ENCODE measurements at regions not wholly inside any gene's neighbourhood (a gene's known extent, or its start where the extent isn't known, plus 50 kb on each side); places are given as distances from the start of the nearest gene placed in this dataset.

DNA sequence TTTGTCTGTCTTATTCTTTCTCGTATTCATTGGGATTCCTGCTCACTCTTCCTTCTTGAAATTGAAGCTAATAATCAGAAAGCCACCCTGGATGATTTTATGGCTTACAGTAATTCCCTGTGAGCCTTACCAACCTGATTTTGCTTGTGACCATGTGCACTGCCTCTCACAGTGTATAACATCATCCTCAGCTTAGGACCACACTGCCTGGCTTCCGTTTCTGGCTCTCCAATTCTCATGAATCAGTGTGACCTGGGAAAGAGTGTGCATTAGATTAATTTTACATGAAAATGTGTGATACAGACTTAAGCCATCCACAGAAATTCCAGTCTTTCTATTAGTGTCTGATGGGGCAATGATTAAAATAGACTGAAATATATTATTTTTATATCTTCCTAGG is 126.8 kb upstream of the DMRT1 start:
- Histone ChIP-seq H3K4me1 (ENCODE audit: control extremely low read depth in 1 of 4, control insufficient read depth in 4 of 4, insufficient read depth in 4 of 4, low read length in 3 of 4) (peaks cover 0 to 14% (median 0%) of the 10 kb centered on the region in 4 experiments), H3K4me3 (ENCODE audit: control insufficient read depth in 1 of 7, extremely low read depth in 1 of 7, insufficient read depth in 4 of 7, low read depth in 2 of 7, low read length in 6 of 7) (no peak overlapping the region), H3K27me3 (replicated peaks in 2 of 5; ENCODE audit: control insufficient read depth in 4 of 5, insufficient read depth in 5 of 5, low read length in 4 of 5) (no peaks in the 10 kb centered on the region), H3K9me3 (ENCODE audit: control extremely low read depth in 1 of 5, control insufficient read depth in 4 of 5, insufficient read depth in 2 of 5, low read depth in 1 of 5, low read length in 4 of 5) (no peaks in the 10 kb centered on the region), H3K36me3 (ENCODE audit: control insufficient read depth in 4 of 4, insufficient read depth in 4 of 4, low read length in 3 of 4) (peaks cover 2 to 32% (median 26%) of the 10 kb centered on the region in 4 experiments), H3K27ac (ENCODE audit: insufficient read depth in 1 of 2, low read depth in 1 of 2, low read length in 2 of 2, poor library complexity in 1 of 2, severe bottlenecking in 2 of 2) (no peak overlapping the region)
- ChIA-PET CTCF (no interaction called here), POLR2A (no interaction called here)
- DNase-seq = no peak
- WGBS (ENCODE audit: insufficient coverage) = 70% methylated on average over 1 of the region's 2 CpGs

DNA sequence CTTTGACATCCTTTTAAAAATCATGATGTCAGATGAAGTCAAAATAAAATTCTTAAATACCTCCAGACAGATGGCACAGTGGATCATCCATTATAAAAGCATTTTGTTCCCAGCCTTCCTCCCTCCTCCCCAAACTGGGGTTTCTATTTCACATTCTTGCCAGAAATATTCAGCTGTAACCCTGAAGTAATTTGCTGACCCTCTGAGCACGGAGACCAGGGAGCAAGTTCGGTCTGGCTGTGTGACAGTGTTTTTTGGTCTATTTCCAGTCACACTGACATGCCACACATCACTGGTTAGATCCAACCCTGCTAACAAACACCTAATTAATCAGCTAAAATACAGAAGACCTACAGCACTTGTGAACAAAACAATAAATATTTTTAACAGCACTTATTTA is 126.2 kb upstream of the DMRT1 start:
- H3K9me3 ChIP-seq (ENCODE audit: control extremely low read depth in 1 of 5, control insufficient read depth in 4 of 5, insufficient read depth in 2 of 5, low read depth in 1 of 5, low read length in 4 of 5) = no peaks in the 10 kb centered on the region
- DNase-seq = no peak
- no peaks in the 10 kb centered on the region for H3K27me3 ChIP-seq (replicated peaks in 2 of 5; ENCODE audit: control insufficient read depth in 4 of 5, insufficient read depth in 5 of 5, low read length in 4 of 5)
- H3K36me3 ChIP-seq (ENCODE audit: control insufficient read depth in 4 of 4, insufficient read depth in 4 of 4, low read length in 3 of 4) = peaks cover 2 to 32% (median 26%) of the 10 kb centered on the region in 4 experiments
- H3K4me1 ChIP-seq (ENCODE audit: control extremely low read depth in 1 of 4, control insufficient read depth in 4 of 4, insufficient read depth in 4 of 4, low read length in 3 of 4) = peaks cover 0 to 14% (median 0%) of the 10 kb centered on the region in 4 experiments
- no peak overlapping the region for H3K27ac ChIP-seq (ENCODE audit: insufficient read depth in 1 of 2, low read depth in 1 of 2, low read length in 2 of 2, poor library complexity in 1 of 2, severe bottlenecking in 2 of 2)
- CTCF ChIA-PET = interaction anchor here (1.0 to 1.3 kb wide), 2 partner anchors 8 to 100 kb away, joined by 3 read pairs; no protein-coding TSS in a partner anchor
- peak overlapping the region in 1 of 7 experiments; percentile 19 for H3K4me3 ChIP-seq (ENCODE audit: control insufficient read depth in 1 of 7, extremely low read depth in 1 of 7, insufficient read depth in 4 of 7, low read depth in 2 of 7, low read length in 6 of 7)
- POLR2A ChIA-PET = no interaction called here
- WGBS (ENCODE audit: insufficient coverage) = 0% methylated on average over 1 of the region's 2 CpGs

- H3K4me1 ChIP-seq (ENCODE audit: control extremely low read depth in 1 of 4, control insufficient read depth in 4 of 4, insufficient read depth in 4 of 4, low read length in 3 of 4) = peaks cover 0 to 14% (median 0%) of the 10 kb centered on the region in 4 experiments
- no peaks in the 10 kb centered on the region for H3K27me3 ChIP-seq (replicated peaks in 2 of 5; ENCODE audit: control insufficient read depth in 4 of 5, insufficient read depth in 5 of 5, low read length in 4 of 5)
- peak overlapping the region in 1 of 7 experiments; percentile 2 for H3K4me3 ChIP-seq (ENCODE audit: control insufficient read depth in 1 of 7, extremely low read depth in 1 of 7, insufficient read depth in 4 of 7, low read depth in 2 of 7, low read length in 6 of 7)
- peak in 1 of 3 donors; percentile 50 for DNase-seq
- peaks cover 2 to 32% (median 26%) of the 10 kb centered on the region in 4 experiments for H3K36me3 ChIP-seq (ENCODE audit: control insufficient read depth in 4 of 4, insufficient read depth in 4 of 4, low read length in 3 of 4)
- no peaks in the 10 kb centered on the region for H3K9me3 ChIP-seq (ENCODE audit: control extremely low read depth in 1 of 5, control insufficient read depth in 4 of 5, insufficient read depth in 2 of 5, low read depth in 1 of 5, low read length in 4 of 5)
- H3K27ac ChIP-seq (ENCODE audit: insufficient read depth in 1 of 2, low read depth in 1 of 2, low read length in 2 of 2, poor library complexity in 1 of 2, severe bottlenecking in 2 of 2) = no peak overlapping the region
- ChIA-PET POLR2A (no interaction called here), CTCF (interaction anchor here (1.0 to 1.3 kb wide), 2 partner anchors 8 to 101 kb away, joined by 3 read pairs; no protein-coding TSS in a partner anchor)
- no CpG with 5 or more reads among the region's 3 CpGs for WGBS (ENCODE audit: insufficient coverage)
These were observed 125.6 kb upstream of the DMRT1 start for GRCh38 chr9:715743-716400.

- no peaks in the 10 kb centered on the region for H3K9me3 ChIP-seq (ENCODE audit: control extremely low read depth in 1 of 5, control insufficient read depth in 4 of 5, insufficient read depth in 2 of 5, low read depth in 1 of 5, low read length in 4 of 5)
- POLR2A ChIA-PET = no interaction called here
- H3K4me3 ChIP-seq (ENCODE audit: control insufficient read depth in 1 of 7, extremely low read depth in 1 of 7, insufficient read depth in 4 of 7, low read depth in 2 of 7, low read length in 6 of 7) = no peak overlapping the region
- no peak overlapping the region for H3K27ac ChIP-seq (ENCODE audit: insufficient read depth in 1 of 2, low read depth in 1 of 2, low read length in 2 of 2, poor library complexity in 1 of 2, severe bottlenecking in 2 of 2)
- peaks cover 0 to 14% (median 0%) of the 10 kb centered on the region in 4 experiments for H3K4me1 ChIP-seq (ENCODE audit: control extremely low read depth in 1 of 4, control insufficient read depth in 4 of 4, insufficient read depth in 4 of 4, low read length in 3 of 4)
- DNase-seq = peak in 1 of 3 donors; percentile 28
- peaks cover 0 to 25% (median 11%) of the 10 kb centered on the region in 4 experiments for H3K36me3 ChIP-seq (ENCODE audit: control insufficient read depth in 4 of 4, insufficient read depth in 4 of 4, low read length in 3 of 4)
- H3K27me3 ChIP-seq (replicated peaks in 2 of 5; ENCODE audit: control insufficient read depth in 4 of 5, insufficient read depth in 5 of 5, low read length in 4 of 5) = no peaks in the 10 kb centered on the region
- no CpG with 5 or more reads among the region's 5 CpGs for WGBS (ENCODE audit: insufficient coverage)
- CTCF ChIA-PET = no interaction called here
These were observed 123.8 kb upstream of the DMRT1 start for GRCh38 chr9:717722-718121.

GRCh38 chr9:720239-720881 is 121.1 kb upstream of the DMRT1 start:
- Histone ChIP-seq H3K4me3 (ENCODE audit: control insufficient read depth in 1 of 7, extremely low read depth in 1 of 7, insufficient read depth in 4 of 7, low read depth in 2 of 7, low read length in 6 of 7) (no peak overlapping the region), H3K4me1 (ENCODE audit: control extremely low read depth in 1 of 4, control insufficient read depth in 4 of 4, insufficient read depth in 4 of 4, low read length in 3 of 4) (peaks cover 0 to 7% (median 0%) of the 10 kb centered on the region in 4 experiments), H3K36me3 (ENCODE audit: control insufficient read depth in 4 of 4, insufficient read depth in 4 of 4, low read length in 3 of 4) (peaks cover 0 to 26% (median 11%) of the 10 kb centered on the region in 4 experiments), H3K27ac (ENCODE audit: insufficient read depth in 1 of 2, low read depth in 1 of 2, low read length in 2 of 2, poor library complexity in 1 of 2, severe bottlenecking in 2 of 2) (no peak overlapping the region), H3K9me3 (ENCODE audit: control extremely low read depth in 1 of 5, control insufficient read depth in 4 of 5, insufficient read depth in 2 of 5, low read depth in 1 of 5, low read length in 4 of 5) (no peaks in the 10 kb centered on the region), H3K27me3 (replicated peaks in 2 of 5; ENCODE audit: control insufficient read depth in 4 of 5, insufficient read depth in 5 of 5, low read length in 4 of 5) (no peaks in the 10 kb centered on the region)
- 98% methylated on average over 4 of the region's 5 CpGs for WGBS (ENCODE audit: insufficient coverage)
- ChIA-PET POLR2A (interaction anchor here (1.1 kb wide), 1 partner anchor 26 kb away, joined by 4 read pairs; no protein-coding TSS in a partner anchor), CTCF (interaction anchor here (1.1 to 1.7 kb wide), 2 partner anchors 8 to 107 kb away, joined by 4 to 6 read pairs; no protein-coding TSS in a partner anchor)
- no peak for DNase-seq

DNA sequence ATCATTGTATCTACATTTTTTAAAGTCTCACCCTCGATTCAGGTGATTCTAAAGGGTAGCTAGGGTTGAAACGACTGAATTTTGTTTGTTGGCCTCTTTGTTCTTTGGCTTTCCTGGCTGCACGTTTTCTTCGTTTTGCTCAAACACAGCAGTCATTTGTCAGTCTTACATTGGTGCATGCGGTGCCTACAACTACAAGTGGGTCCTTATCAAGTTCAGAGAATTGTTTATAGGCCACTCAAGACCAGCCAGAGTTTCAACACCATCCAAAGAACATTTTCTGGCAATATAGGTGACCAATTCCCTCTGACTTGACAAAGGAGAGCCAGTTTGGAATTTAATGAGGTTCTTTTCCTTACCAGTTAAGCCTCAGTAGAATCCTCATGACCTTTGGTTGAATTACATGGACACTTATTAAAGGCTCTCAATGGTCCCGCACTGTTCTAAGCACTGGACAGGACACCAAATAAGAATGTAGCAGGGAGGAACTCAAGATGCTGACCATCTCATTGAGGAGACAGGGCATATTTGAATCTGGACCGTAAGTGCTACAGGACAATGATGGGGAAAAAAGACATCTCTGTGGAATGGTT is 119.0 kb upstream of the DMRT1 start:
- no peak for DNase-seq
- POLR2A ChIA-PET = no interaction called here
- no peaks in the 10 kb centered on the region for H3K27me3 ChIP-seq (replicated peaks in 2 of 5; ENCODE audit: control insufficient read depth in 4 of 5, insufficient read depth in 5 of 5, low read length in 4 of 5)

More for the DNA sequence above, 119.0 kb upstream of the DMRT1 start:
- CTCF ChIA-PET = interaction anchor here (1.4 to 1.7 kb wide), 3 partner anchors 10 to 34 kb away, joined by 3 to 10 read pairs (median 6); no protein-coding TSS in a partner anchor
- Histone ChIP-seq H3K4me1 (ENCODE audit: control extremely low read depth in 1 of 4, control insufficient read depth in 4 of 4, insufficient read depth in 4 of 4, low read length in 3 of 4) (no peaks in the 10 kb centered on the region), H3K9me3 (ENCODE audit: control extremely low read depth in 1 of 5, control insufficient read depth in 4 of 5, insufficient read depth in 2 of 5, low read depth in 1 of 5, low read length in 4 of 5) (no peaks in the 10 kb centered on the region), H3K27ac (ENCODE audit: insufficient read depth in 1 of 2, low read depth in 1 of 2, low read length in 2 of 2, poor library complexity in 1 of 2, severe bottlenecking in 2 of 2) (no peak overlapping the region), H3K36me3 (ENCODE audit: control insufficient read depth in 4 of 4, insufficient read depth in 4 of 4, low read length in 3 of 4) (peaks cover 0 to 26% (median 10%) of the 10 kb centered on the region in 4 experiments), H3K4me3 (ENCODE audit: control insufficient read depth in 1 of 7, extremely low read depth in 1 of 7, insufficient read depth in 4 of 7, low read depth in 2 of 7, low read length in 6 of 7) (no peak overlapping the region)
- WGBS (ENCODE audit: insufficient coverage) = 97% methylated on average over 7 of the region's 7 CpGs

Data from common myeloid progenitor, CD34-positive (primary cell).